ENCODE measurements at regions not wholly inside any gene's neighbourhood (a gene's known extent, or its start where the extent isn't known, plus 50 kb on each side); places are given as distances from the start of the nearest gene placed in this dataset.

GRCh38 chr20:6450841-6451240 lies 316.6 kb upstream of the BMP2 start:
- BruUV-seq (replicated peaks) = no TSS peak
- no peaks in the 10 kb centered on the region for H4K20me1 ChIP-seq (ENCODE audit: insufficient read depth)
- no peaks in the 10 kb centered on the region for H3K9me2 ChIP-seq (ENCODE audit: insufficient read depth)
- H3K4me2 ChIP-seq (ENCODE audit: low read length) = no peak overlapping the region
- ATAC-seq = no peak
- H3K36me3 ChIP-seq (ENCODE audit: control insufficient read depth in 1 of 2, insufficient read depth in 2 of 2, low read length in 2 of 2) = no peaks in the 10 kb centered on the region
- H3K27me3 ChIP-seq (ENCODE audit: insufficient read depth, low read length) = no peaks in the 10 kb centered on the region
- H3K79me2 ChIP-seq (ENCODE audit: insufficient read depth, low read length) = no peaks in the 10 kb centered on the region
- ChIA-PET POLR2A (no interaction called here), RAD21 (ENCODE audit: low non-redundant PET in 1 of 2, low total read pairs in 2 of 2, uncharacterized antibody in 2 of 2, unreplicated experiment in 2 of 2) (no interaction called here), CTCF (no interaction called here)
- no peak for DNase-seq (ENCODE audit: low read depth, low spot score)
- no peak overlapping the region for H3K4me3 ChIP-seq (replicated peaks in 1 of 2; ENCODE audit: low read depth in 1 of 2, low read length in 2 of 2)
- TF ChIP-seq EGR1 (IDR thresholded peaks at IDR 0.05; ENCODE audit: low read depth) = no peak
- TF ChIP-seq SP1 (IDR thresholded peaks at IDR 0.05; ENCODE audit: low read depth) = no peak
- TF ChIP-seq CEBPB (IDR thresholded peaks at IDR 0.05; ENCODE audit: low read depth) = no peak
- TF ChIP-seq, protein P1, sequence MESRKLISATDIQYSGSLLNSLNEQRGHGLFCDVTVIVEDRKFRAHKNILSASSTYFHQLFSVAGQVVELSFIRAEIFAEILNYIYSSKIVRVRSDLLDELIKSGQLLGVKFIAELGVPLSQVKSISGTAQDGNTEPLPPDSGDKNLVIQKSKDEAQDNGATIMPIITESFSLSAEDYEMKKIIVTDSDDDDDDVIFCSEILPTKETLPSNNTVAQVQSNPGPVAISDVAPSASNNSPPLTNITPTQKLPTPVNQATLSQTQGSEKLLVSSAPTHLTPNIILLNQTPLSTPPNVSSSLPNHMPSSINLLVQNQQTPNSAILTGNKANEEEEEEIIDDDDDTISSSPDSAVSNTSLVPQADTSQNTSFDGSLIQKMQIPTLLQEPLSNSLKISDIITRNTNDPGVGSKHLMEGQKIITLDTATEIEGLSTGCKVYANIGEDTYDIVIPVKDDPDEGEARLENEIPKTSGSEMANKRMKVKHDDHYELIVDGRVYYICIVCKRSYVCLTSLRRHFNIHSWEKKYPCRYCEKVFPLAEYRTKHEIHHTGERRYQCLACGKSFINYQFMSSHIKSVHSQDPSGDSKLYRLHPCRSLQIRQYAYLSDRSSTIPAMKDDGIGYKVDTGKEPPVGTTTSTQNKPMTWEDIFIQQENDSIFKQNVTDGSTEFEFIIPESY (IDR thresholded peaks at IDR 0.05; ENCODE audit: extremely low read depth, insufficient replicate concordance, low read length) = no peak
- no peak for TF ChIP-seq YY1 (IDR thresholded peaks at IDR 0.05; ENCODE audit: extremely low read depth, insufficient replicate concordance, low read depth, low read length)
- TF ChIP-seq SIN3A (IDR thresholded peaks at IDR 0.05; ENCODE audit: low read depth) = no peak
- TF ChIP-seq, protein P2, sequence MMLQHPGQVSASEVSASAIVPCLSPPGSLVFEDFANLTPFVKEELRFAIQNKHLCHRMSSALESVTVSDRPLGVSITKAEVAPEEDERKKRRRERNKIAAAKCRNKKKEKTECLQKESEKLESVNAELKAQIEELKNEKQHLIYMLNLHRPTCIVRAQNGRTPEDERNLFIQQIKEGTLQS (IDR thresholded peaks at IDR 0.05) = no peak
- TF ChIP-seq EZH2phosphoT487 (IDR thresholded peaks at IDR 0.05; ENCODE audit: borderline replicate concordance) = no peak
- TF ChIP-seq JUND (IDR thresholded peaks at IDR 0.05) = no peak
- TF ChIP-seq EZH2 (IDR thresholded peaks at IDR 0.05) = no peak
- no peak for TF ChIP-seq SRF (IDR thresholded peaks at IDR 0.05; ENCODE audit: low read depth)
- intact Hi-C loops (cut with micrococcal nuclease) = no loop called here
- peaks cover 0 to 4% of the 10 kb centered on the region in 2 experiments; a peak in 2 of 4 replicates for H3K9me3 ChIP-seq (ENCODE audit: control insufficient read depth in 1 of 2, insufficient read depth in 1 of 2, low read depth in 1 of 2, low read length in 2 of 2)
- H3K4me1 ChIP-seq (ENCODE audit: control insufficient read depth in 1 of 2, insufficient read depth in 2 of 2, low read length in 2 of 2) = no peaks in the 10 kb centered on the region
- H2AFZ ChIP-seq (ENCODE audit: low read depth, low read length, poor library complexity, severe bottlenecking) = no peak overlapping the region
- H3K27ac ChIP-seq (ENCODE audit: low read depth, low read length) = no peak overlapping the region
- no peak overlapping the region for H3K9ac ChIP-seq (ENCODE audit: low read length)

Measured in HCT116 (cell line).